Iris pigment epithelial cell (primary cell): ENCODE measurements at regions not wholly inside any gene's neighbourhood (a gene's known extent, or its start where the extent isn't known, plus 50 kb on each side); places are given as distances from the start of the nearest gene placed in this dataset.

ENCODE experiments used
- DNase-seq: peaks from one replicate; pipeline ENCODE4 v3.0.0-alpha.2; 2011; ENCODE audit warnings: low read depth

DNA sequence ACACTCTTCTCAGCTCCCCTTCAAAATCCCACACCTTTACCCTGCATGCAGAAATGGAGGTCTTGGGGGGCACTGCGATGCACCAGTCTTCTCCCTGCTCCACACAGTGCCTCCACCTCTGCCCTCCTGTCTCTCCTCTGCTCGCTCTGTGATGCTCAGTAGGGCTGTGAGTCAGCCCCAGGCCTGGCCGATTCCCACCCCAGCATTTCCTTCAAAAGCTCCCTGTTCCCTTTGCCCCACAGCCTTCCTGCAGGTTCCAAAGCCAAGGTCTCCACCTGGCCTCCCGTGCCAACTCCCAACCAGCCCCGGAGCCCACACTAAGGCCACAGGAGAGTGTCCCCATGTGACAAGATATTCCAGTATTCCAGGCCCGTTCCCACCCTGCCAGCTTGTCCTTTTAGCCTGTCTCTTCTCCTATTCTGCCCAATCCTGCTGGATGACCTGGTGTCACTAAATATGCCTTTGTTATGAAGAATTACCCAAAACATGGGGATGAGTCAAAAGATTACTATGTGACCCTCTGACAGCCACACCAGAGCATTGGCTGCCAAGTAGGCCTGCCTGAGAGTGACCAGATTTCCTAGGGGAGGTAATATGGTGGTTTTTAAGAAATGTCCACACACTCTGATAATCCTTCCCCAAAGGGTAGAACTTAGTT is 118.9 kb upstream of the NXT1 start:
- DNase-seq = no peak

DNA sequence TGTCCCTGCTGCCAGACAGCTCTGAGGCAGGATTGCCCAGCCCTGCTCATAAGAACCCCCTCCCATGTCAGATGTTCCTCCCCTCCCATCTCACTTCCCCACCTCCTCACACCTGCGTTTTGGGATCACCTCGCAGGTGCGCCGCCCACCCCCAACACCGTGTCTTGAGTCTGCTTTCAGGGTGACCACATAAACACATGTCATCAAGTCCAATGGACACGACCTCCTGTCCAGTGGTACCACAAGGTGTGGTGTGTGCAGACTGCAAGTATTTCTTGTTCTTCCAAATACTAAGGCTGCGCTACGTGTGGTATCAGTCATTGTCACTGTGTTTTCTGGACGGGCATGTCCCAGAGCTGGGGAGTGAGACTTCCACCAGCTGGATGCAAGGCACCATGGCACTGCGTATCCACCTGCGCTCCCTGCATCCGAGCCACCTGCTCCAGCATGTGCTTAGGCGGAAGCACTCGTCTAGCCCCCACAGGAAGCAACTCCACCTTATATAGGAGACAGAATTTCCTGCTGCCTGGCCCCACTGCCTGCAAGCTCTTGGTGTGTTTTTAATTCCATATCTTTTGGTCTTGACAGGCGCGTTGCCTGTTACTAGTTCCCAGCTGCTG is 119.7 kb upstream of the NXT1 start:
- DNase-seq = no peak

DNA sequence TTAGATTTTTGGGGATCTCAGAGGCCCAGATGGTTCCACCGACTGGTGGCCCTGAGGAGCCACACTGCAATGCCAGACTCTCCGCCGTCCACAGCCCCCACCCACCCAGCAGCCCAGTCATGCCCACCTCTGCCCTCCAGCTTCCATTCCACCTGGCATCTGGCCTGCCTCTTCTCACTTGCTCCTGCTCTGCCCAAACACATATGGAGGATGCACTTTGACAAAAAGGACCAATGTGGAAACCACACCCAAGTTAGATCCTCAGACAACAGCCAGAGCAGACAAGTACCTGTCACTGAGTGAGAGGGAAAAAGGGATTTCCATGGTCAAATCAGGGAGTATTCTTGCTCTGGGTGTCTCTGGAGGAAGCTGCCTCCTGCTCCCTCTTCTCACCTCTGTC is 120.6 kb upstream of the NXT1 start:
- DNase-seq = no peak

DNA sequence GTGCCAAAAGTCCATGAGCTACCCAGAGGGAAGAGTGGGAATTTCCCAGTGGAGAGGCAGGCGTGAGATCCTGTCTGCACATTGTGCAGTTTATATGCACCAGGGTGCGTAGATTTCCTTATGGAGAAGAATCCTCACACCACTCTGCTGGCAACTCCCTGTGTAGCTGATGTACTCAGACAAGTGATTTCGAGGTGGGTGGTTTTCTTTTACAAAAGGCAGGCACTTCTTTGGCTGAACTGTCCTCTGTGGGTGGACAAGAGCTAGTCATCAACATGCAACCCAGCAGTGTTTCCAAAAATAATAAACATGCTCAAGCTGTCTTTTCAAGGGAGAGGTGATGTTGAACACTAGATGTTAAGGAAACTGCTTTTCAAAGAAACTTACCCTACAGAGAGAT is 121.7 kb upstream of the NXT1 start:
- peak; percentile 81 for DNase-seq

DNA sequence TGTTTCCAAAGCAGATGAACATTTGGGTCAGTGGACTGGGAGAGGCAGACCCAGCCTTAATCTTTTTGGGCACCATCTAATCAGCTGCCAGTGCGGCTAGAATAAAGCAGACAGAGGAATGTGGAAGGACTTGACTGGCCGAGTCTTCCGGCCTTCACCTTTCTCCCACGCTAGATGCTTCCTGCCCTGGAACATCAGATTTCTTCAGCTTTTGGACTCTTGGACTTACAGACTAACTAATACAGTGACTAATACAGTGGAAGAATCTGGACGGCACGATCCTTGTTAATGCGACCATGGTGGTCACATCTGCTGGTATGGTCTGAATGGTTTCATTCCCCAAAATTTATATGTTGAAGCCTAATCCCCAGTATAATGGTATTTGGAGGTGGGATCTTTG is 122.6 kb upstream of the NXT1 start:
- no peak for DNase-seq

DNA sequence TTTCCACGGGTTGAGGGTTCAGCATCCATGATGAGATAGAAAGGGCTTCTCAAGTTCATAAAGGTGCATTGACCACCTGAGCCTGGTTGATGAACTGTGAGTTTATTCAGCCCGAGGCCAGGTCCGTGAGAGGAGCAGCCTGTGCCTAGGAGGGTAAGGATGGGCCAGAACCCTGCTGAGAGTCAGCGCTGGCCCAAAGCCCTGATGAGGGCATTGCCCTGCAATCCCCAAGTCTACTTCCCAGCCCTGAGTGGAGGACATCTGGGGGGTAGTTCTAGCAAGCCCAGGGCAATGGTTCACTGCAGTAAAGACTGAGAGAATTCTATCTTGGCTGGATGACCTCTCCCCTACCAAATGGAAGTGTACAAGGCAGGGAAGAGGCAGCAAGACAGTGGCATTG is 123.3 kb upstream of the NXT1 start:
- DNase-seq = no peak

DNA sequence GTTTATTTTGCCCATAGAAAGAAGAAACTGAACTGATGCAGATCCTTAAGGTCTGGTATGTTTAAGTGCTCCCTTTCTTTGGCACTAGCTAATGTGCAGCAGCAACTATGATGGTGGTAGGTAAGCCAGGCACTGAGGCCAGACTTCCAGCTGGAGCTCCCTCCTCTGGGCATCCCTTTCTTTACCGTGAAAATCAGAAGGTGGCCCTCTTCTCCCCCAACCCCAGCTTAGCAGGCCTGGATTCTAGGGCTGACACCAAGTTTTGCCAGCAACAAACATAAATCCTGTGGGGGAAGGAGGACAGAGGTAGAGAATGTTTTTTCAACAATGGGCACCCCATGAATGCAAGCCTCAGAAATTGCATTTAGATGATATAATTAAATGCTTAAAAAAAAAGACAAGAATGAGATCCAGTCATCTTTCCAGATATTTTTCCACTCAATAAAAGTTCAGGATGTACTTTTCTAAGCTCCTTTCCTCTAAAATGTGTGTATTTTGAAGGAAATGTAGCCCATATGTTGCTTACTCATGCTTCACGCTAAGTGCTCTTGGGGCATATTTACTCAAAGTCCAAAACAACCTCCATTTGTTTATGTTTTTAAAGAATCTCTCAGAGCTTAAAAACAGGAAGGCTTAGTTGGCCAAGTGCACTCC is 123.9 kb upstream of the NXT1 start:
- DNase-seq = no peak

DNA sequence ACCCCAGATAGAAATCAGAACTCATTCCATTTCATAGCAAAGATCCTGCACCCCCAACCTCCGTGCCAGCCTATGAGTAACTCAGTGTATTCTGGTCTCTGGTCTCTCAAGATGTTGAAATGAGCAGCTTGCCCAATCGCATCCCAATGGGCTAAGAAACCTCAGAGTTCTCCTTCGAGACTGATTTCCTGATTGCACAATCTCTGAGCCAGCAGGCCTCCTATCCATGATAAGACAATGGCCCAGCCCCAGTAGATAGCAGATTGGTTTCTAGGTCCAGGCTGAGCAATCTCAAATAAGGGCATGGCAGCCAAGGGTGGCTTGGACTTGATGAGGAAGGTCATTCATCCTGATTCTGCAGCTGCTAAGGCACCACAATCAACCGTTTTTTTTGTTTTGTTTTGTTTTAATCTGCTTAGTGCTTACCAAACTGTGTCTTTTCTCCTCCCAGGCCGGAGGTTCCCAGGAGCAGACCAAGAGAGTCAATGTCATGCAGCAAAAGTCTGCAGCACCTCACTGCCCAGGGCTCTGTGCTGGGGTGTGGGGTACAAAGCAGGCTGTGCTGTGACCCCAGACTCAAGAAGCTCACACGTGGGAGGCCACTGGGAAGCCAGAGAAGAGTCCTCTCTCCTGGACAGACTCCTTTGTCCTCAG is 125.1 kb upstream of the NXT1 start:
- DNase-seq = peak; percentile 98

DNA sequence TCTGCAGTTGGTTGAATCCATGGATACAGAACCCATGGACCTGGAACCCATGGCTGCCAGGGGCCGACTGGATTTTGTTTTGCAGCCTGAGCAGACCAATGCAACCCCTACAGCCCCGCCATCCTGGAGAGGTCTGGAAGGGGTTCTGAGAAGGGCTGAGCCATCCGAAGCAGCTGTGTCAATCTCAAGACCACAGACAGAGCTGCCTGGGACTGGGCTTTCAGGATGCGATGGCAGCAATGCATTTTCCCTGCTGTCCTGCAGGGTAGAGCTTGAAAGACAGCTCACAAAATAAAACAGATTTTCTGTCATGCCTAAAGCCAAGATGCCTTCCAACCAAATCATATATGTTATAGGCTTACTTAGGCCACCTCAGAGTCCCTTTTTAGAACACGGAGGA is 125.8 kb upstream of the NXT1 start:
- DNase-seq = no peak

DNA sequence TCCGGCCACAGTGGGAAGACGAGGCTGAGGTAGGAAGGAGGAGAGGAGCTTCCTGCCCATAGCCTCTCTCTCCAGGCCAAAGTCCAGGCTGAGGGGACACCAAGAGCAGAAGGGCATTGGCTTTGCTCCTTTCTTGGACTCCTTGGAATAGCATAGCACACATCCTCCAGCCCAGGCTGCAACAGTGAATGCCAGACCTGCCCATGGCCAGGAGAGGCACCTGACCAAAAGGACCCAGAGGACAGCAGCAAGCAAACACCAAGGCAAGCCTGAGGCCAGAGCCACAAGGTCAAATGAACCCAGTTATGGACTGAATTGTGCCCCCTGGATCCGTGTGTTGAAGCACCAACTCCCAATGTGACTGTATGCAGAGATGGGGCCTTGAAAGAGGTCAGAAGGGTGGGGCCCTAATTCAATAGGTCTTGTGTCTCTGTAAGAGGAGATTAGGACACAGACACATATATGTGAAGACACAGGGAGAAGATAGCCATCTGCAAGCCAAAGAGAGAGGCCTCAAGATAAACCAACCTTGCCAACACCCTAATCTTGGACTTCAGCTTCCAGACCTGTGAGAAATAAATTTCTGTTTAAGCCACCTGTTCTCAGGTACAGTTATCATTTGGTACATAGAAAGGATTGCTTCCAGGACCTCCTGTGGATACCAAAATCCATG is 126.5 kb upstream of the NXT1 start:
- no peak for DNase-seq

DNA sequence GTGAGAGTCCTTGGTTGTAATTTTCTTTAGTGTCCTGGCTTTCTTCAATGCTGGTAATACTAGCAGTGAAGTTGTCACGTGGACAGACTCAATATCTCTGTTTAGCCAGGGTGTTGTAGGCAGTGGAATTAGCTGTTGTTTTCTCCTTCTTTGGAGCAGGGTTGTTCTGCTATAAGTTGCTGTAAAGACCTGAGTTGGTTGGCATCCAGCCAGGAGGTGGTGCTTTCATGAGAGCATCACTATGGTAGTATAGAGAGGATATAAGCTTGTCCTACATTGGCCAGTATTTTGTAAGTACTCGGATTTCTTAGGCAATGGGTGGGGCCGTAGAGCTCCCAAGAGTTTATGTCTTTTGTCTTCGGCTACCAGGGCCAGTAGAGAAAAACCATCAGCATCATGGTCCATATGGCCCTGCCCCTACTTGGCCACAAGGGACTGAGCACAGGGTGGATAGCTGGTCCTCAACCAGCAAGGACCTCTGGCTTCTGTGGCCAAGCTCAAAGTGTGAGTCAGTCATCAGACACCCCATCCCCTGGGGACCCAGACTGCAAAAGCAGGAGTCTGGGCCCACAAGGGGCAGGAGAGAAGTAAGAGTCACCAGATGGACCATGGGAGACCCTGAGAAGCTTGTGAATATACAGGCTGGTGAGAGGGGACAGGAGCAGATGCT is 127.9 kb upstream of the NXT1 start:
- DNase-seq = no peak

DNA sequence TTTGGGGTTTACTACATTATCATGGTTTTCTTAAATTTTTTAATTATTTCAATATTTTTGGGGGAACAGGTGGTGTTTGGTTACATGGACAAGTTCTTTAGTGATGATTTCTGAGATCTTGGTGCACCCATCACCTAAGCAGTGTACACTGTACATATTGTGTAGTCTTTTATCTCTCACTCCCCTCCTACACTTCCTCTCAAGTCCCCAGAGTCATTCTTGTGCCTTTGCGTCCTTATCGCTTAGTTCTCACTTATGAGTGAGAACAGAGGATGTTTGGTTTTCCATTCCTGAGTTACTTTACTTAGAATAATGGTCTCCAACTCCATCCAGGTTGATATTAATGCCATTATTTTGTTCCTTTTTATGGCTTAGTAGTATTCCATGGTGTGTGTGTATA is 130.9 kb upstream of the CD93 start:
- no peak for DNase-seq

DNA sequence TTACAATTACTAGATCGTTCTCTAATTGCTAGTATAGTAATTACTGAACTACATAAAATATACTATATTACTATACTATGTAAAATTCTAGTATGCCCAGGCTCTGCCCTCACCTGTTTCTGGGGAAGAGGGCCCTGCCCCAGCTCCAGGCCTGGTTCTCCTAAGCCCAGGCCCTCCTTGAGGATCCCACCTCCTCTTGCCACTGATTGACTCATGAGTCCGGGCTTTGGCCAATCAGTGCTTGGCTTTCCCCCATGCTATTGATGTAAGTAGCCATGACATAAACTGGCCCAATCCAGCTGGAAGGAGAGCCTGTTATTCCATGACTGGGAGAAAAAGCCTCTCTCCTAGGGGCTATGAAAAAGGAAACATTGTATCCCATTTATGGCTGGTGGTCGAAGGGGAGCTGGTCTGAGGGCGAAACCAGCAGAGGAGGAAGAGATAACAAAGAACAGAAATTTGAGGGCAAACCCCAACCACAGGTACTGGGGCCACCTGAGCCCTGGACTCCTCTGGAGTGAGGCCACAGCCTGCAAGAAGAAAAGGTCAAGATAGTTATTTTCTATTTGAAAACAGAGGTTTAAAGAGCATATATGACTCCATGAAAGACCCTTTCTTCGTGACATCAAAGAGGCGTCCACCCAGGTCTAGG is 129.3 kb upstream of the CD93 start:
- DNase-seq = no peak

DNA sequence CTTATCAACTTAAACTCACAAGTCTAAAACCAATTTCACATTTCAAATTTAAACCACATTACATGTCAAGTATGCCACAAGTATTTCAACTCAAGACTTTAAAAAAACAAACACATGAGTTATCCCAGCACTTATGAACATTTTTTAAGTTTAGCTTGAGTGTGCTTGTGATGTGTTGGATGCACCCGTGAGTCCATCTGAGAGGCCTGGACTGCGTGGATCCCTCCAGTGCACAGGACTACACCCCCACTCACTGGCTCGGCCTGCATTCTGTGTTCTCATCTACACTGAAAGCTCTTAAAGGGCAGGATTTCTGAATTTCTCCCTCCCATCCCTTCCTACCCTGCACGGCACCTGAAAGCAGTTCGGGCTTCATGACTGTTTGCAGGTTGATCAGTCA is 128.8 kb upstream of the CD93 start:
- peak; percentile 67 for DNase-seq

DNA sequence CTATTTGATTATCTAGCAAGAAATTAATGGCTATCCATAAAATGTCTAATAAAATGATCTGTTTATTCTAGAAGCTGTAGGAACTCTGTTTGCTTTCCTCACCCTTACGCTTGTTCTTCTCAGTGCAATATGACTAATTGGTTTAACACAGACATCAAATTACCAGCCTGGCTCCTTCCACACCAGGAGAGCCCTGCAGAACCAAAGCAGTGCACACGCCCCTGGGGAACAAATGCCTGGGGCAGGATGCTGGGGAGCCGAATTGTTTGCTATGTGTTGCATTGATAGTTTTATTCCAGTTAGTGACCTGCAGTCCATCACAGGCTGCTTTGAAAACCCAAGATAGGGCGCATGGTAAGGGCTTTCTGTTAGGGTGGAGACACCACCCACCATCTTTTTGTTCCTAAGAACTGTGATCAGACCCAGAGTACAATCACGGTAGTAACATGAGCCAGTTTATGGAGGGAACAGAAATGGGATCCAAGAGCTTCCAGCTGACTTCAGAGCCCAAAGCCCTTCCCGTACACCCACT is 126.4 kb upstream of the CD93 start:
- no peak for DNase-seq

DNA sequence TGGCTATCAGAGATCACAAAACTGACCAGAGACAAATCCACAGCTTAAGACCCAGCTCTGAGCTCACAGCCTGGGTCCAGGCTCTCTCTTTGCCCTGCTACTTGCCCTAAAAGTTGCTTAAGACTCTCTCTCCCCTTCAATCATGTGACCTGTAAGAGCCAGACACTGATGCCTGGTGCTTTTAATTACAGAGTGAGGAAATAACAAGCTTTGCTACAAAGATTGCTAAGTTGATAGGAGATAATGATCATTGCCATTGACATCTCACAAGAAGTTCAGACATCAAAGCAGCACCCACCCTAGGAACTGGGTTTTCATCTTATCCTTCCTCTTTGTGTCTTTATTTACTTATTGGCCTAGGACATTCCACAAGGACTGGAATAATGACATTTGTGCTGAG is 125.9 kb upstream of the CD93 start:
- DNase-seq = no peak

DNA sequence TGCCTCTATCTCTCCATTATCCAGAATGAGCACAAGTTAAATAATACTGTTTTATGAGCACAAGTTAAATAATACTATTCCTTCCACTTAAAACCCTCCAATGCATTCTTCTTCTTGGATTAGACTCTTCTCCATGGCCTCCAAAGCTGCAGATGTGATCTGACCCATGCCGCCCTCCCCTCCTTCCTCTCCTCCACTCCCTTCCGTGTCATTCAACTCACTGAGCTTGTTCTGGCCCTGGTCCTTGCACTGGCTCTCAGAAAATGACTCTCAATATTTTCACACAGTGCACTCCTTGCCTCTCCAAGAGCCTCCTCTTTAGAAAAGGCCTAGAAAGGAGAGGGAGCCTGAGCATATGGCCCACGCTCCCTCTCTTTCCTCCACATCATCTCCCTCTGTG is 125.0 kb upstream of the CD93 start:
- no peak for DNase-seq

DNA sequence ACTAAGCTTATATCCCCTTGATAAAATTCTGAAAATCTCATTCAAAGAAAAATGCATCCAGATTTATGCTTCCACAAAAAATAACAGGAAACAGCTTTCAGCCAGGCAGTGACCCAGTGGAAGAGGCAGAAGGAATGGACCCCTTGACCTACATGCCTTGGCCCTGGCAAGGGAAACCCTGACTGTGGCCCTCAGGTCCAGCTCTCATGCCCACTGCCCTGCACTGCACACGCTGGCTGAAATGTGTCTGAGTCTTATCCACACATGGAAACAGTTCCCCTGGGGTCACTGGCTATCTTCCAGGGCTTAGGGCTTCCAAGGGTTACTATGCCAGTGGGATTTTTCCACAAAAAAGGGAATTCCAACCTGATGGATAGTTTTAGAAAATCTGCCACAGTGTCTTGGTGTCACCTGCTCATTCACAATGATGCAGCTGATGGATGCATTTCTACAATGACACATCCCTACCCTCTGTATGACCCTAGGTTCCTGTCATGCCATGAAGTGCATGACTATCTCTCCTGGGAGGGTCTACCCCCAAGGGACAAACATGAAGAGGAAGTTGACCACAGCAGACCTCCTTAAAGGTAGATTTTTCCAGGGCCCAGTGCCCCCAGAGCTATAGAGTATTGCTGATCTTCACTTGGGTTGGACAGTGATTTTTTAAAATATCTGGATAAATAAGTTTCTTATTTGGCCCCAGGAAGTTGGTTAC is 121.9 kb upstream of the CD93 start:
- no peak for DNase-seq

DNA sequence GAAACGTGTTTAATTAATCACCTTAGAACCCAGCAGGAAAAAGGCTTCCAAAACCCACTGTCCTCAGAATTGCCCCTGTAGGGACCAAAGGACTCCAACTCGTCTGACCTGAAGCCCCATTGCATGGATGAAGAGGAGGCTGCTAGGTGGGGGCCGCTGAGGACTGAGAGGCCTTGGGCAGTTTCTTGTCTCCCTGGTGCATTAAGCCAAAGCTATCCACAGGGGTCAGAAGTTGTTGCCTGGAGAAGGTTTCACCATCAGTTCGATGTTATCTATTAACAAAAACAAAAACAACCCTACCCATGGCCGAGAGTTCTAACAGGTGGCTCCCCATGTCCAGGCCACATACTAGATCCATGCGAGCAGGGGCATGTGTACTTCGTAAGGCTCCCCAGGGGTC is 120.9 kb upstream of the CD93 start:
- DNase-seq = no peak

DNA sequence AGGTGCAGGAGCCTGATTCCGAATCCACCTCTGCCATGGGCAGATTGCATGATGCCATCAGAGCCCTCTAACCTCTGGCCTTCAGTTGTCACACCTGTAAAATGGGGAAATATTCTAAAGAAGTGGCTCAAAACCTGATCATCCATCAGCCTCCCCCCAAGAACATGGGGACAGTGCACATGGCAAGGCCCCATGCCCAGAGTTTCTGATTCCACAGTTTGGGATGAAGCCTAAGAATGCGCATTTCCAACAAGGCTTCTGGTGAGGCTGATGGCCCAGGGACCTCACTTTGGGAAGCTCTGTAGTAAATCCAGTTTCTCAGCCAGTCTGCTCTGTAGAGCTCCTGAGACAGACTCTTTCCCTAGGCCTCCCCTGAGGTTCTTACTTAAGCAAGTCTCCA is 119.9 kb upstream of the CD93 start:
- DNase-seq = no peak

DNA sequence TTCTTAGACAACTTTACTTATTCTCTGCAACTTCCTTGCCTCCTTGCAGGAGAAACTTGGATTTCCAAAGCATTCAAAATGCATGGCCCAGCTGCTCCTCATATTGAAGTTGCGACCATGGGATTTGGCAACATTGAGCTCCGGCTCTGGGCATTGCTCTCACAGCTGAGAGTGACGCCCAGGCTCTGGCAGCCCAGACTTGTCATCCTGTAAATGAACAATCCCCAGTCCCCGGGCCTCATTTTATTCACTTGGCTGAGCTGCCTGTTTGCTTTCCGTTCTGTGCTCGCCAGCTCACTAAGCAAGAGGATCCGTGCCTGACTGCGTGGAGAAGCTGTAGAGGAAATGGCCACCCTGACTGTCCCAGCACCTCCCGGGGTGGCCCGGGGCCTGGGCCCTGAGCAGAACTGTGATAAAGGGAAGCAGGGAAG is 119.5 kb upstream of the CD93 start:
- peak; percentile 30 for DNase-seq
